HepG2 (cell line): ENCODE measurements at regions not wholly inside any gene's neighbourhood (a gene's known extent, or its start where the extent isn't known, plus 50 kb on each side); places are given as distances from the start of the nearest gene placed in this dataset.

Source experiments
- CEBPB ChIP-seq: IDR thresholded peaks from 2 replicates; pipeline ENCODE4 v1.6.1; 2011; ENCODE audit warnings: low read depth, low read length, improper control_type of control experiment, borderline replicate concordance
- CEBPG ChIP-seq: IDR thresholded peaks from 2 replicates; pipeline ENCODE4 v1.6.1; 2016
- ELF1 ChIP-seq: sonication (generic); formaldehyde crosslinking; IDR thresholded peaks from 2 replicates; pipeline ENCODE4 v1.4.0; 2020; ENCODE audit warnings: missing genetic modification reagents
- IRX3 ChIP-seq: sonication (generic); formaldehyde crosslinking; IDR thresholded peaks from 2 replicates; pipeline ENCODE4 v1.8.1; 2023; ENCODE audit warnings: mild to moderate bottlenecking, low read depth, missing genetic modification reagents, borderline replicate concordance
- POLR2G ChIP-seq: fragments of 200-400 bp; formaldehyde crosslinking; IDR thresholded peaks from 2 replicates; pipeline ENCODE4 v1.6.1; 2018; ENCODE audit warnings: mild to moderate bottlenecking, low read depth, low read length, moderate library complexity
- RXRB ChIP-seq: IDR thresholded peaks from 2 replicates; pipeline ENCODE4 v1.6.1; 2016; ENCODE audit warnings: borderline replicate concordance, missing genetic modification reagents, missing compliant biosample characterization
- SRF ChIP-seq: IDR thresholded peaks from 2 replicates; pipeline ENCODE4 v1.6.1; 2011; ENCODE audit warnings: mild to moderate bottlenecking, low read depth, low read length, moderate library complexity
- ZNF143 ChIP-seq: sonication (generic); formaldehyde crosslinking; IDR thresholded peaks from 2 replicates; pipeline ENCODE4 v1.4.0; 2020; ENCODE audit warnings: missing genetic modification reagents
- ZNF563 ChIP-seq: sonication (generic); formaldehyde crosslinking; IDR thresholded peaks from 2 replicates; pipeline ENCODE4 v1.8.0; 2022; ENCODE audit warnings: mild to moderate bottlenecking, moderate library complexity, missing genetic modification reagents
- ZNF577 ChIP-seq: sonication (generic); formaldehyde crosslinking; IDR thresholded peaks from 2 replicates; pipeline ENCODE4 v1.4.0; 2020; ENCODE audit warnings: mild to moderate bottlenecking, low read depth, missing genetic modification reagents, borderline replicate concordance
- TF ChIP-seq, protein P1 (sequence below): sonication (generic); formaldehyde crosslinking; IDR thresholded peaks from 2 replicates; pipeline ENCODE4 v1.5.1; 2020; ENCODE audit warnings: mild to moderate bottlenecking, missing genetic modification reagents, borderline replicate concordance
- TF ChIP-seq, protein P2 (sequence below): IDR thresholded peaks from 2 replicates; pipeline ENCODE4 v1.6.1; 2016; ENCODE audit warnings: missing biosample characterization, missing genetic modification reagents, low read depth
- TF ChIP-seq, protein P3 (sequence below): sonication (generic); formaldehyde crosslinking; IDR thresholded peaks from 2 replicates; pipeline ENCODE4 v1.5.1; 2020; ENCODE audit warnings: missing genetic modification reagents, mild to moderate bottlenecking, borderline replicate concordance
- TF ChIP-seq, protein P4 (sequence below): sonication (generic); formaldehyde crosslinking; IDR thresholded peaks from 2 replicates; pipeline ENCODE4 v1.5.0; 2020; ENCODE audit warnings: mild to moderate bottlenecking, missing genetic modification reagents

DNA sequence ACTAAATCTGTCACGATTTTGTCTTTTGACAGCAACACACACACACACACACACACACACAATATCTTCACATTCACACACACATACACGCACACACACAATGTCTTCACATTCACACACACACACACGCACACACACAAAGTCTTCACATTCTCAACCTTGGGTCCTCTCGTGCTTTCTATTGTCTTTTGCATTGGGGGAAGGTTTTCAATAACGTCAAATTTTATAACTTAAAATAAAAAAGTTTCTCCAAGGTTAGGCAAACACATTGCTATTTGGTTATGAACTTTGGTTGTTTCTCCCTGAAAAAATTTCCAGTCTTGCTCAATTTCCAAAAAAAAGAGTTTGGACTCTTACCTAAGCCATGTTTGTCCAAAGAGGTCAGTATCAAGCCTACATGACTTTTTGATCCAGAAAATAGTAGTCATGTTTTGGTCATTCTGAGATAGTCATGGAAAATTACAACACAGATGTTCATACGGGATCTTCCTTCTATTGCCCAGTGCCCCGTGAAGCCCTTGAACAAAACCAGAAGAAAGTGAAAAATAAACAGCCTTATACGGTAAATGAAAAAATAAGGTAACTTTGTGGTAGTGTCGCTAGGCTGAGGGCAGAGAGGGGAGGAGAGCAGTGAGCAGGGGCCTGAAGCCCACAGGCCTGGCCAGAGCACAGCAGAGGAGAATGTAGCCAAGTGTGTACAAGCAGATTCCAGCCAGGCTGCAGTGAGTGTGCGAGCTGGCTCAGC, 542.8 kb upstream of the ID2 start (continued):
- TF ChIP-seq, protein P1, sequence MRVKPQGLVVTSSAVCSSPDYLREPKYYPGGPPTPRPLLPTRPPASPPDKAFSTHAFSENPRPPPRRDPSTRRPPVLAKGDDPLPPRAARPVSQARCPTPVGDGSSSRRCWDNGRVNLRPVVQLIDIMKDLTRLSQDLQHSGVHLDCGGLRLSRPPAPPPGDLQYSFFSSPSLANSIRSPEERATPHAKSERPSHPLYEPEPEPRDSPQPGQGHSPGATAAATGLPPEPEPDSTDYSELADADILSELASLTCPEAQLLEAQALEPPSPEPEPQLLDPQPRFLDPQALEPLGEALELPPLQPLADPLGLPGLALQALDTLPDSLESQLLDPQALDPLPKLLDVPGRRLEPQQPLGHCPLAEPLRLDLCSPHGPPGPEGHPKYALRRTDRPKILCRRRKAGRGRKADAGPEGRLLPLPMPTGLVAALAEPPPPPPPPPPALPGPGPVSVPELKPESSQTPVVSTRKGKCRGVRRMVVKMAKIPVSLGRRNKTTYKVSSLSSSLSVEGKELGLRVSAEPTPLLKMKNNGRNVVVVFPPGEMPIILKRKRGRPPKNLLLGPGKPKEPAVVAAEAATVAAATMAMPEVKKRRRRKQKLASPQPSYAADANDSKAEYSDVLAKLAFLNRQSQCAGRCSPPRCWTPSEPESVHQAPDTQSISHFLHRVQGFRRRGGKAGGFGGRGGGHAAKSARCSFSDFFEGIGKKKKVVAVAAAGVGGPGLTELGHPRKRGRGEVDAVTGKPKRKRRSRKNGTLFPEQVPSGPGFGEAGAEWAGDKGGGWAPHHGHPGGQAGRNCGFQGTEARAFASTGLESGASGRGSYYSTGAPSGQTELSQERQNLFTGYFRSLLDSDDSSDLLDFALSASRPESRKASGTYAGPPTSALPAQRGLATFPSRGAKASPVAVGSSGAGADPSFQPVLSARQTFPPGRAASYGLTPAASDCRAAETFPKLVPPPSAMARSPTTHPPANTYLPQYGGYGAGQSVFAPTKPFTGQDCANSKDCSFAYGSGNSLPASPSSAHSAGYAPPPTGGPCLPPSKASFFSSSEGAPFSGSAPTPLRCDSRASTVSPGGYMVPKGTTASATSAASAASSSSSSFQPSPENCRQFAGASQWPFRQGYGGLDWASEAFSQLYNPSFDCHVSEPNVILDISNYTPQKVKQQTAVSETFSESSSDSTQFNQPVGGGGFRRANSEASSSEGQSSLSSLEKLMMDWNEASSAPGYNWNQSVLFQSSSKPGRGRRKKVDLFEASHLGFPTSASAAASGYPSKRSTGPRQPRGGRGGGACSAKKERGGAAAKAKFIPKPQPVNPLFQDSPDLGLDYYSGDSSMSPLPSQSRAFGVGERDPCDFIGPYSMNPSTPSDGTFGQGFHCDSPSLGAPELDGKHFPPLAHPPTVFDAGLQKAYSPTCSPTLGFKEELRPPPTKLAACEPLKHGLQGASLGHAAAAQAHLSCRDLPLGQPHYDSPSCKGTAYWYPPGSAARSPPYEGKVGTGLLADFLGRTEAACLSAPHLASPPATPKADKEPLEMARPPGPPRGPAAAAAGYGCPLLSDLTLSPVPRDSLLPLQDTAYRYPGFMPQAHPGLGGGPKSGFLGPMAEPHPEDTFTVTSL (CRISPR knock-in tag): peak; percentile 96
- TF ChIP-seq, protein P2, sequence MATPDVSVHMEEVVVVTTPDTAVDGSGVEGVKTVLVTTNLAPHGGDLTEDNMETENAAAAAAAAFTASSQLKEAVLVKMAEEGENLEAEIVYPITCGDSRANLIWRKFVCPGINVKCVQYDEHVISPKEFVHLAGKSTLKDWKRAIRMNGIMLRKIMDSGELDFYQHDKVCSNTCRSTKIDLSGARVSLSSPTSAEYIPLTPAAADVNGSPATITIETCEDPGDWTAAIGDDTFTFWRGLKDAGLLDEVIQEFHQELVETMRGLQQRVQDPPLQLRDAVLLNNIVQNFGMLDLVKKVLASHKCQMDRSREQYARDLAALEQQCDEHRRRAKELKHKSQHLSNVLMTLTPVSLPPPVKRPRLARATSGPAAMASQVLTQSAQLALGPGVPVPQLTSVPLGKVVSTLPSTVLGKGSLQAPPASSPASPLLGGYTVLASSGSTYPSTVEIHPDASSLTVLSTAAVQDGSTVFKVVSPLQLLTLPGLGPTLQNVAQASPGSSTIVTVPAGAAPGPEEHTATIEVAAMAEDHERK (CRISPR knock-in tag): no peak; the same call in 1 of the 2 replicates
- no peak for TF ChIP-seq ELF1 (CRISPR knock-in tag)
- peak; percentile 97 for TF ChIP-seq CEBPG (CRISPR knock-in tag)
- TF ChIP-seq RXRB (CRISPR knock-in tag): peak; percentile 93
- no peak for TF ChIP-seq ZNF143 (CRISPR knock-in tag)
- TF ChIP-seq ZNF563: no peak; the same call in 1 of the 2 replicates
- peak; percentile 71 for TF ChIP-seq SRF
- TF ChIP-seq, protein P3, sequence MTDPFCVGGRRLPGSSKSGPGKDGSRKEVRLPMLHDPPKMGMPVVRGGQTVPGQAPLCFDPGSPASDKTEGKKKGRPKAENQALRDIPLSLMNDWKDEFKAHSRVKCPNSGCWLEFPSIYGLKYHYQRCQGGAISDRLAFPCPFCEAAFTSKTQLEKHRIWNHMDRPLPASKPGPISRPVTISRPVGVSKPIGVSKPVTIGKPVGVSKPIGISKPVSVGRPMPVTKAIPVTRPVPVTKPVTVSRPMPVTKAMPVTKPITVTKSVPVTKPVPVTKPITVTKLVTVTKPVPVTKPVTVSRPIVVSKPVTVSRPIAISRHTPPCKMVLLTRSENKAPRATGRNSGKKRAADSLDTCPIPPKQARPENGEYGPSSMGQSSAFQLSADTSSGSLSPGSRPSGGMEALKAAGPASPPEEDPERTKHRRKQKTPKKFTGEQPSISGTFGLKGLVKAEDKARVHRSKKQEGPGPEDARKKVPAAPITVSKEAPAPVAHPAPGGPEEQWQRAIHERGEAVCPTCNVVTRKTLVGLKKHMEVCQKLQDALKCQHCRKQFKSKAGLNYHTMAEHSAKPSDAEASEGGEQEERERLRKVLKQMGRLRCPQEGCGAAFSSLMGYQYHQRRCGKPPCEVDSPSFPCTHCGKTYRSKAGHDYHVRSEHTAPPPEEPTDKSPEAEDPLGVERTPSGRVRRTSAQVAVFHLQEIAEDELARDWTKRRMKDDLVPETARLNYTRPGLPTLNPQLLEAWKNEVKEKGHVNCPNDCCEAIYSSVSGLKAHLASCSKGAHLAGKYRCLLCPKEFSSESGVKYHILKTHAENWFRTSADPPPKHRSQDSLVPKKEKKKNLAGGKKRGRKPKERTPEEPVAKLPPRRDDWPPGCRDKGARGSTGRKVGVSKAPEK (CRISPR knock-in tag): 0 out of 2 replicates have a peak, but pooled peaks have one; percentile 36
- peak; percentile 98 for TF ChIP-seq CEBPB
- no peak for TF ChIP-seq ZNF577 (CRISPR knock-in tag)
- no peak for TF ChIP-seq IRX3
- TF ChIP-seq, protein P4, sequence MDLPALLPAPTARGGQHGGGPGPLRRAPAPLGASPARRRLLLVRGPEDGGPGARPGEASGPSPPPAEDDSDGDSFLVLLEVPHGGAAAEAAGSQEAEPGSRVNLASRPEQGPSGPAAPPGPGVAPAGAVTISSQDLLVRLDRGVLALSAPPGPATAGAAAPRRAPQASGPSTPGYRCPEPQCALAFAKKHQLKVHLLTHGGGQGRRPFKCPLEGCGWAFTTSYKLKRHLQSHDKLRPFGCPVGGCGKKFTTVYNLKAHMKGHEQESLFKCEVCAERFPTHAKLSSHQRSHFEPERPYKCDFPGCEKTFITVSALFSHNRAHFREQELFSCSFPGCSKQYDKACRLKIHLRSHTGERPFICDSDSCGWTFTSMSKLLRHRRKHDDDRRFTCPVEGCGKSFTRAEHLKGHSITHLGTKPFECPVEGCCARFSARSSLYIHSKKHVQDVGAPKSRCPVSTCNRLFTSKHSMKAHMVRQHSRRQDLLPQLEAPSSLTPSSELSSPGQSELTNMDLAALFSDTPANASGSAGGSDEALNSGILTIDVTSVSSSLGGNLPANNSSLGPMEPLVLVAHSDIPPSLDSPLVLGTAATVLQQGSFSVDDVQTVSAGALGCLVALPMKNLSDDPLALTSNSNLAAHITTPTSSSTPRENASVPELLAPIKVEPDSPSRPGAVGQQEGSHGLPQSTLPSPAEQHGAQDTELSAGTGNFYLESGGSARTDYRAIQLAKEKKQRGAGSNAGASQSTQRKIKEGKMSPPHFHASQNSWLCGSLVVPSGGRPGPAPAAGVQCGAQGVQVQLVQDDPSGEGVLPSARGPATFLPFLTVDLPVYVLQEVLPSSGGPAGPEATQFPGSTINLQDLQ (CRISPR knock-in tag): no peak
- peak; percentile 67 for TF ChIP-seq POLR2G
